Gastrocnemius medialis (tissue), 4 donors: ENCODE measurements at regions not wholly inside any gene's neighbourhood (a gene's known extent, or its start where the extent isn't known, plus 50 kb on each side); places are given as distances from the start of the nearest gene placed in this dataset.

Experiments
- ATAC-seq, 2 donors: fragments of 150-250 bp; one replicate each; pipeline ENCODE4 v1.9.1; 2016
- DNase-seq, 2 donors: peaks; one replicate each; pipeline ENCODE4 v3.0.0-alpha.2; 2019
- H3K27ac ChIP-seq, 4 donors: fragments of 200-600 bp; sonication (generic); 1 replicate in 1 of 4; 2 replicates in 3 of 4; pipeline ENCODE4 v1.5.1; 2016 to 2018; ENCODE audit warnings: mild to moderate bottlenecking in 2 of 4, moderate library complexity in 1 of 4
- H3K27me3 ChIP-seq, 3 donors: fragments of 200-600 bp; sonication (generic) in 2 of 3; 1 replicate in 1 of 3; 2 replicates in 2 of 3; pipeline versions ENCODE4 v1.5.1 to v1.6.0; 2016 to 2019; ENCODE audit warnings: mild to moderate bottlenecking in 1 of 3, moderate library complexity in 1 of 3
- H3K36me3 ChIP-seq, 2 donors: fragments of 200-600 bp; sonication (generic) in 1 of 2; one replicate each; pipeline ENCODE4 v1.5.1; 2017 to 2018
- H3K4me1 ChIP-seq, 2 donors: fragments of 200-600 bp; sonication (generic) in 1 of 2; one replicate each; pipeline ENCODE4 v1.5.1; 2016 to 2017; ENCODE audit warnings: mild to moderate bottlenecking in 2 of 2
- H3K4me3 ChIP-seq, 4 donors: fragments of 200-600 bp; sonication (generic) in 3 of 4; 1 replicate in 1 of 4; 2 replicates in 3 of 4; pipeline ENCODE4 v1.5.1; 2016 to 2019; ENCODE audit warnings: mild to moderate bottlenecking in 2 of 4
- H3K9me3 ChIP-seq, 3 donors: fragments of 200-600 bp; sonication (generic) in 2 of 3; 1 replicate in 1 of 3; 2 replicates in 2 of 3; pipeline ENCODE4 v1.5.1; 2016 to 2019
- POLR2A ChIP-seq, 2 donors: fragments of 450-650 bp; IDR thresholded peaks; one replicate each; pipeline ENCODE4 v1.6.1; 2017; ENCODE audit warnings: antibody characterized with exemption in 2 of 2, mild to moderate bottlenecking in 2 of 2, moderate library complexity in 2 of 2
- in situ Hi-C, 4 donors: fragments of 200-750 bp; cut with MboI; loops; one replicate each; pipeline versions ENCODE4 v1.15.0 to v1.8.0; 2017; ENCODE audit warnings: low sequenced_read_pairs in 4 of 4
- intact Hi-C: fragments of 100-400 bp; cut with DNase I; formaldehyde crosslinking; loops from one replicate; pipeline ENCODE4 v1.15.1; 2023; ENCODE audit warnings: low total_unique reads
- TF ChIP-seq, protein P1 (sequence below), 5 experiments: fragments of 450-650 bp in 3 of 5; fragments of 200-600 bp in 2 of 5; sonication (generic) in 2 of 5; IDR thresholded peaks in 4 of 5; conservative IDR thresholded peaks in 1 of 5; 1 replicate in 4 of 5; 2 replicates in 1 of 5; pipeline ENCODE4 v1.5.1; 2016 to 2019; ENCODE audit warnings: antibody characterized with exemption in 5 of 5, mild to moderate bottlenecking in 3 of 5, moderate library complexity in 3 of 5

- H3K27ac ChIP-seq, result no peak overlapping the region
- no peaks in the 10 kb centered on the region for H3K9me3 ChIP-seq
- DNase-seq (no peak), ATAC-seq (no peak)
- no peaks in the 10 kb centered on the region for H3K36me3 ChIP-seq
- H3K4me3 ChIP-seq, result no peak overlapping the region
- peaks cover 8 to 30% (median 16%) of the 10 kb centered on the region in 3 donors for H3K27me3 ChIP-seq
- in situ Hi-C loops, result no loop called here
- peaks cover under 1 to 4% of the 10 kb centered on the region in 2 donors for H3K4me1 ChIP-seq
- intact Hi-C loops, result no loop called here
- TF ChIP-seq, protein P1, sequence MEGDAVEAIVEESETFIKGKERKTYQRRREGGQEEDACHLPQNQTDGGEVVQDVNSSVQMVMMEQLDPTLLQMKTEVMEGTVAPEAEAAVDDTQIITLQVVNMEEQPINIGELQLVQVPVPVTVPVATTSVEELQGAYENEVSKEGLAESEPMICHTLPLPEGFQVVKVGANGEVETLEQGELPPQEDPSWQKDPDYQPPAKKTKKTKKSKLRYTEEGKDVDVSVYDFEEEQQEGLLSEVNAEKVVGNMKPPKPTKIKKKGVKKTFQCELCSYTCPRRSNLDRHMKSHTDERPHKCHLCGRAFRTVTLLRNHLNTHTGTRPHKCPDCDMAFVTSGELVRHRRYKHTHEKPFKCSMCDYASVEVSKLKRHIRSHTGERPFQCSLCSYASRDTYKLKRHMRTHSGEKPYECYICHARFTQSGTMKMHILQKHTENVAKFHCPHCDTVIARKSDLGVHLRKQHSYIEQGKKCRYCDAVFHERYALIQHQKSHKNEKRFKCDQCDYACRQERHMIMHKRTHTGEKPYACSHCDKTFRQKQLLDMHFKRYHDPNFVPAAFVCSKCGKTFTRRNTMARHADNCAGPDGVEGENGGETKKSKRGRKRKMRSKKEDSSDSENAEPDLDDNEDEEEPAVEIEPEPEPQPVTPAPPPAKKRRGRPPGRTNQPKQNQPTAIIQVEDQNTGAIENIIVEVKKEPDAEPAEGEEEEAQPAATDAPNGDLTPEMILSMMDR (IDR thresholded peaks at IDR 0.05 in 4 of 5, conservative IDR thresholded peaks at IDR 0.05 in 1 of 5), result no peak
- no peak for TF ChIP-seq POLR2A (IDR thresholded peaks at IDR 0.05)
These were observed 54.8 kb upstream of the DLK1 start for GRCh38 chr14:100671906-100672305.

DNA sequence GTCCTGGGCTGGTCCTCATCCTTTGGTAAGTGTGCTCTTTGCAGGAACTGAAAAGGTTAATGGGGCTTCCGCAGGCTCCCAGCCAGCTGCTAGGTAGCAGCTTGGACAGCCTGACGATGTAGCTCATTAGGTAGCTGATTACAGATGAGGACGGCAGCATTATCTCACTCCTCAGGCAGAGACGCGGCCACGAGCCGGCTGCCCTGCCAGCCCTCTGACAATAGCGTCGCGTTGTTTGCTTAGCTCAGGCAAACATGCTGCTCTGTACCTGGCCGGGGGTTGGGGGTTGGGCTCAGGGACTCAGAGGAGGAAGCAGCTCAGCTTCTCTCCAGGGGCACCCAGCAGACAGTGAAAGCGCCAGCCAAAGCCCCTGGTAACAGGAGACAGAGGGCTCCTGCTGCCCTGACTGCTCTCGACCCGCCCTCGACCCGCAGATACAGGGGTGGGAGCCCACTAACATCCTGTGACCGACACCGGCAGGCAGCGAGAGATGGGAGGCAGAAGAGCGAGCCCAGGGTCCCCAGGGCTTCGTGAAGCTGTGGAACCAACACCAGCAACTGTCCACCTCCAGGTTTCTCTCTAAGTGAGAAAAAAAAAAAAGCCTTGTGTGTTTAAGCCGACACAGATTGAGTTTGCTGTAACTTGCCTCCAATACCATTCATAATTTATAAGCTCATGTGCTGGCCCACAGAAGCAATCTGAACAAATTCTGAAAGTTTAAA is 53.4 kb upstream of the DLK1 start:
- peaks cover 3 to 19% (median 6%) of the 10 kb centered on the region in 3 donors for H3K27me3 ChIP-seq
- no peak overlapping the region for H3K27ac ChIP-seq
- H3K9me3 ChIP-seq, result no peaks in the 10 kb centered on the region
- peaks cover 14% of the 10 kb centered on the region in 2 donors for H3K4me1 ChIP-seq
- no peak overlapping the region for H3K4me3 ChIP-seq
- DNase-seq, result no peak
- TF ChIP-seq POLR2A (IDR thresholded peaks at IDR 0.05), result no peak
- TF ChIP-seq, protein P1 (IDR thresholded peaks at IDR 0.05 in 4 of 5, conservative IDR thresholded peaks at IDR 0.05 in 1 of 5), result no peak
- H3K36me3 ChIP-seq, result no peaks in the 10 kb centered on the region
- no peak for ATAC-seq
- in situ Hi-C loops (no loop called here), intact Hi-C loops (no loop called here)

DNA sequence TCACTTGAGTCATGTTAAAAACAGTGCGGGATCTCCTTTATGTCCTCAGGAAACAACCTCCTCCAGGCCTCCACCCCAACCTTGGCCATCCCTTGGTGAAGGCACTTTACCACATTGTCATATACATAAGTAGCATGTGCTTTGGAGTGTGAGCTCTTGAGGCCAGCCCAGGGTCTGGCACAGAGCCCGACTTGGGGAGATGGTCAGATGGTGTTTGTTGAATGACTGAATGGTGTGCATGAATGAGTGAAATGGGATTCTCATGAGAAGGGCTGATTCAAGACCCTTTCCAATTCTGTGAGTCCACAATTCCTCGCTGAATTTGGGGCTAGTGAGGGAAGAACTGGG is 52.9 kb upstream of the DLK1 start:
- Histone ChIP-seq H3K4me3 (no peak overlapping the region), H3K36me3 (no peaks in the 10 kb centered on the region), H3K27me3 (peaks cover 0 to 17% (median 6%) of the 10 kb centered on the region in 3 donors), H3K9me3 (no peaks in the 10 kb centered on the region), H3K27ac (no peak overlapping the region), H3K4me1 (peaks cover 15 to 16% of the 10 kb centered on the region in 2 donors)
- in situ Hi-C loops (no loop called here), intact Hi-C loops (no loop called here)
- DNase-seq (no peak), ATAC-seq (no peak)
- TF ChIP-seq POLR2A (IDR thresholded peaks at IDR 0.05), result no peak
- TF ChIP-seq, protein P1 (IDR thresholded peaks at IDR 0.05 in 4 of 5, conservative IDR thresholded peaks at IDR 0.05 in 1 of 5), result no peak

DNA sequence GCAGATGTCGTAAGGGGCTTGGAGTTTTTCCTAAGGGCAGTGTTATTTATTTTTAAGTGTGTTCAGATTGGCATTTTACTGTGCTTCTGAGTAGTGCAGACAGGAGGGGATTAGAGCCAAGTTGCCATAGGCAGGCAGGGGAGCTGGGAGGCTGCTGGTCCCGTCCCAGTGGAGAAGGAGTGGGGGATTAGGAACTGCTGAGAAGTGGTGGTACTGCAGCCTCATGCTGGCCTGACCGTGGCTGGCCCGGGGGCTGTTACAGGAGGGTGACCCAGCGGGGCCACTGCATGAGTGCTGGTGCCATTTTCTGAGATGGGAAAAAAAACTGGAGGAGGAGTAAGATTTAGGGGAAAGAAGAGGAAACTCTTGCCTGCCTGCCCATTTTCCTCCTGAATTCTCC is 52.3 kb upstream of the DLK1 start:
- no peaks in the 10 kb centered on the region for H3K36me3 ChIP-seq
- ATAC-seq (no peak), DNase-seq (no peak)
- peaks cover 0 to 17% (median 6%) of the 10 kb centered on the region in 3 donors for H3K27me3 ChIP-seq
- no peak for TF ChIP-seq POLR2A (IDR thresholded peaks at IDR 0.05)
- TF ChIP-seq, protein P1 (IDR thresholded peaks at IDR 0.05 in 4 of 5, conservative IDR thresholded peaks at IDR 0.05 in 1 of 5), result no peak
- H3K9me3 ChIP-seq, result no peaks in the 10 kb centered on the region
- in situ Hi-C loops (no loop called here), intact Hi-C loops (no loop called here)
- no peak overlapping the region for H3K27ac ChIP-seq
- H3K4me1 ChIP-seq, result peaks cover 11 to 16% of the 10 kb centered on the region in 2 donors
- H3K4me3 ChIP-seq, result no peak overlapping the region
